NCI-H748 treated with DMSO at 0.1 percent for 48 hours (cell line): ENCODE measurements at regions not wholly inside any gene's neighbourhood (a gene's known extent, or its start where the extent isn't known, plus 50 kb on each side); places are given as distances from the start of the nearest gene placed in this dataset.

Experiments used
- DNase-seq: peaks from one replicate; lab custom pipeline; 2025; lab: John Stamatoyannopoulos, UW

GRCh38 chr6:113805173-113805790 lies 51.9 kb upstream of the MARCKS start:
- no peak for DNase-seq

GRCh38 chr6:113805811-113806495 lies 51.2 kb upstream of the MARCKS start:
- no peak for DNase-seq
